C4-2B (cell line): ENCODE measurements at regions not wholly inside any gene's neighbourhood (a gene's known extent, or its start where the extent isn't known, plus 50 kb on each side); places are given as distances from the start of the nearest gene placed in this dataset.

Experiments used
- ZFX ChIP-seq: fragments of 450-650 bp; IDR thresholded peaks from 2 replicates; pipeline ENCODE4 v1.6.1; 2017
- TF ChIP-seq, protein P1 (sequence below): fragments of 450-650 bp; conservative IDR thresholded peaks from 2 replicates; pipeline ENCODE4 v1.5.1; 2017; ENCODE audit warnings: mild to moderate bottlenecking

GRCh38 chr7:130887182-130887956, 153.4 kb upstream of the KLF14 start:
- TF ChIP-seq, protein P1, sequence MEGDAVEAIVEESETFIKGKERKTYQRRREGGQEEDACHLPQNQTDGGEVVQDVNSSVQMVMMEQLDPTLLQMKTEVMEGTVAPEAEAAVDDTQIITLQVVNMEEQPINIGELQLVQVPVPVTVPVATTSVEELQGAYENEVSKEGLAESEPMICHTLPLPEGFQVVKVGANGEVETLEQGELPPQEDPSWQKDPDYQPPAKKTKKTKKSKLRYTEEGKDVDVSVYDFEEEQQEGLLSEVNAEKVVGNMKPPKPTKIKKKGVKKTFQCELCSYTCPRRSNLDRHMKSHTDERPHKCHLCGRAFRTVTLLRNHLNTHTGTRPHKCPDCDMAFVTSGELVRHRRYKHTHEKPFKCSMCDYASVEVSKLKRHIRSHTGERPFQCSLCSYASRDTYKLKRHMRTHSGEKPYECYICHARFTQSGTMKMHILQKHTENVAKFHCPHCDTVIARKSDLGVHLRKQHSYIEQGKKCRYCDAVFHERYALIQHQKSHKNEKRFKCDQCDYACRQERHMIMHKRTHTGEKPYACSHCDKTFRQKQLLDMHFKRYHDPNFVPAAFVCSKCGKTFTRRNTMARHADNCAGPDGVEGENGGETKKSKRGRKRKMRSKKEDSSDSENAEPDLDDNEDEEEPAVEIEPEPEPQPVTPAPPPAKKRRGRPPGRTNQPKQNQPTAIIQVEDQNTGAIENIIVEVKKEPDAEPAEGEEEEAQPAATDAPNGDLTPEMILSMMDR, result no peak
- TF ChIP-seq ZFX, result no peak
